ENCODE measurements at regions not wholly inside any gene's neighbourhood (a gene's known extent, or its start where the extent isn't known, plus 50 kb on each side); places are given as distances from the start of the nearest gene placed in this dataset.

- 57 to 63% methylated on average over 4 of the region's 4 CpGs for WGBS, 2 donors
- H3K9me3 ChIP-seq, result no peaks in the 10 kb centered on the region
- no peaks in the 10 kb centered on the region for H3K4me1 ChIP-seq
- no peak overlapping the region for H3K27ac ChIP-seq
- intact Hi-C loops (cut with DNase I), result no loop called here
- no peak overlapping the region for H3K4me3 ChIP-seq
- DNase-seq, result no peak
- TF ChIP-seq CTCF (IDR thresholded peaks at IDR 0.05) (no peak), POLR2A (IDR thresholded peaks at IDR 0.05) (no peak)
- H3K27me3 ChIP-seq, result no peaks in the 10 kb centered on the region
- no peaks in the 10 kb centered on the region for H3K36me3 ChIP-seq
These were observed 70.3 kb upstream of the MBIP start for GRCh38 chr14:36390718-36391117.

- H3K36me3 ChIP-seq, result no peaks in the 10 kb centered on the region
- H3K27ac ChIP-seq, result peak overlapping the region; percentile 36 to 67 (median 58)
- intact Hi-C loops (cut with DNase I), result no loop called here
- H3K4me1 ChIP-seq, result peaks cover 0 to 9% (median 0%) of the 10 kb centered on the region in 3 donors
- DNase-seq, result no peak
- 32 to 52% methylated on average over 6 to 7 of the region's 7 CpGs for WGBS, 2 donors
- TF ChIP-seq CTCF (IDR thresholded peaks at IDR 0.05) (no peak), POLR2A (IDR thresholded peaks at IDR 0.05) (no peak)
- H3K9me3 ChIP-seq, result no peaks in the 10 kb centered on the region
- H3K4me3 ChIP-seq, result no peak overlapping the region
- no peaks in the 10 kb centered on the region for H3K27me3 ChIP-seq
These were observed 63.5 kb upstream of the MBIP start for GRCh38 chr14:36383767-36384431.

GRCh38 chr14:36373982-36374673 is 53.7 kb upstream of the MBIP start:
- Histone ChIP-seq H3K27me3 (peaks cover 0 to 6% (median 0%) of the 10 kb centered on the region in 4 donors), H3K4me3 (no peak overlapping the region), H3K4me1 (no peaks in the 10 kb centered on the region), H3K27ac (no peak overlapping the region), H3K9me3 (no peaks in the 10 kb centered on the region), H3K36me3 (no peaks in the 10 kb centered on the region)
- TF ChIP-seq POLR2A (IDR thresholded peaks at IDR 0.05) (no peak), CTCF (IDR thresholded peaks at IDR 0.05) (peak; percentile 70 to 87 (median 79))
- intact Hi-C loops (cut with DNase I), result loop anchor here (10.0 kb wide), 1 partner anchor 169 kb away; no protein-coding TSS in a partner anchor
- peak; percentile 5 for DNase-seq
- WGBS, 2 donors, result 15 to 20% methylated on average over 4 of the region's 4 CpGs

Small RNAs in the stretch of these regions (small RNA-seq; reads per million reads assigned to genes)
- gene RNU7-93P, result 0 reads per million in 4 donors

All from esophagus squamous epithelium (tissue), 5 donors.